Activated CD4-positive, alpha-beta T cell treated with anti-CD3 and anti-CD28 coated beads, Interleukin-2, amount 50 U/mL, for 48 hours (primary cell): ENCODE measurements at regions not wholly inside any gene's neighbourhood (a gene's known extent, or its start where the extent isn't known, plus 50 kb on each side); places are given as distances from the start of the nearest gene placed in this dataset.
"Not testable (repeated sequence)": the region's sequence is repeated elsewhere in the genome, so short reads cannot be mapped to it uniquely, and the experiment has no call there.

Experiments used
- DNase-seq, 2 experiments: peaks; one replicate each; pipeline ENCODE4 v3.0.0-alpha.2; 2020

DNA sequence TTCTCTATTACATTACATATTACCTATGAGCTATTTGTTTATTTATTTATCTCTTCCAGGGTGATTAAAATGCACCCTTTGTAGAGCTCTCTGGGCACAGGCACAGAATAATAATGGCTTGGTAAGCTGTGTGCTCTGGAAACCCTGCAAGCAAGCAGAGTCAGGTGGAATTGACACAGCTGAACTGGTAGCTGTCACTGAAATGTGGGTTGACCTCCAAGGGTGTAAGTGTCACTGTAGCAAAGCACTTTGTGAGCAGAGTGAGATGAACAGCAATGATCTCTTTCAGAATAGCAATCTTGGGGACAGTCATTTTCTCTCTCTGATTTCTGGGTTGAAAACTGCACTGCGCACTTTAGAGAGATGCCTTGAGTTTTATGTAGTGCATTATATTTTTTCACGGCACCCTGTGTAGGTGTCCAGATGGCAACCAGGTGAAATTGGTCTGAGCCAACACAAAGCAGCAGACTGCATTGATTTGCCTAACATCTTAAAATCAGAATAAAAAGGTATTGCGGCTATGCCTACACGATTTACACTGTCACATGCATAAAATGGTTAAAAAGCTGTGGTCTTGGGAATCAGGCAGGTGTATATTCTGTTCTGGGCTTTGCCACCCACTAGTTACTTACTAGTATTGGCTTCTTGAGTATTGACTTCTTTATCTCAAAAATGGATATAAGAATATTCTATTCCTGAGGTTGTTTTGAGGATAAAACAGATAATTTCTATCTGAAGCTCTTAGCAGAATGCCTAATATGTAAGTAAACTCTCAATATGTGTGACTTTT, 450.3 kb downstream of the RAPGEF2 start:
- DNase-seq = no peak

DNA sequence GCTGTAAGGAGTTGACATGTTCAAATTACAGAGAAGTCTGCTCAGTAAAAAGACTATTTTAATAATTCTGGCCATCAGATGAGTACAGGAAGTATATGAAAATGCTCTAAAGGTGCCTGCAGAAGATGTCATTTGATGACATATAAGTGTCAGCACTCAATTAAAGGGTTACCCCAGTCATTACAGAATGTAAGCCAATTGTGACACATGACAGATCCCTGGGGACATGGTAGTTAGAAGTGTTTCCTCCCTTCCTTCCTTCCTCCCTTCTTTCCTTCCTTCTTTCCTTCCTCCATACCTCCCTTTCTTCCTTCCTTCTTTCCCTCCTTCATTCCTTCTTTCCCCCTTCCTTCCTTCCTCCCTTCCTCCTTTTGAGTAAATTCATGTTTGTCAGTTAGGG, 453.0 kb downstream of the RAPGEF2 start:
- no peak for DNase-seq

- no peak for DNase-seq
Observed at GRCh38 chr4:159562366-159562765, 459.5 kb downstream of the RAPGEF2 start.

- no peak for DNase-seq
Observed at GRCh38 chr4:159563257-159563656, 460.4 kb downstream of the RAPGEF2 start.

GRCh38 chr4:159564615-159565014, 461.7 kb downstream of the RAPGEF2 start:
- DNase-seq = no peak

DNA sequence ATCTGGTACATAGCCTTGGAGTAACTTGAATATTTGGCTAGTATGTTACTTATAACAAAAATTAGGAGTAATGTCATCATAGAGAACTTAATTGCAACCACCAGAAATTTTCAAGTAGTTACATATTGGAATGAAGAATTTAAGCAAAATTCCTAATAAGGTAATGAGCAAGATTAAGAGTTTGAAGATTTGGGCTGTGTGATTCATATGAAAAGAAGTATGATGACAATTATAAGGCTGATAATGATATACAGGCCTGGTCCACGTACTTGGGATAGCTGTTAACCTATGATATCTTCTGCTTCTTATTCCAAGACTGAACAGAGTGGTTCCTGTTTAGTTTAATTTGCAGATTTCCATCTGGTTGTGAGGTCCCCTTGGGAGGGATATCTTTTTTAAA, 463.9 kb downstream of the RAPGEF2 start:
- DNase-seq = no peak

DNA sequence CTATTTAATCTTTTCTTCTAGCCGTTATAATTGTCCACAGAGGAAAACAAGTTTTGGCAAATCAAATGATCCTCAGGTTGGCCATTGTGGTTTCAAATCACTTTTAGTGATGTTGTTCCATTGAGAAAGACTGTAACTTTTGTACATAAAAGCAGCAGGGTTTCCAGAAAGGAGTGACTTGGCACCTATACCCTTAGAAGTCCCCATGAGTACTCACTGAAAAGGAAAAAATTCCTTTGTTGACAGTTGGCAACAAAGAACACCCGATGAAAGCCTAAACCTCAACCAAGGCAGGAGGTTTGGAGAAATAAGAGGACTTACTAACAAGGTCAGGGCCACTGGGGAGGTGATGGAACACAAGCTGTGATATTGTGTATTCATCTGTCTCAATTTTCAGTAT, 474.4 kb downstream of the RAPGEF2 start:
- DNase-seq = no peak

DNA sequence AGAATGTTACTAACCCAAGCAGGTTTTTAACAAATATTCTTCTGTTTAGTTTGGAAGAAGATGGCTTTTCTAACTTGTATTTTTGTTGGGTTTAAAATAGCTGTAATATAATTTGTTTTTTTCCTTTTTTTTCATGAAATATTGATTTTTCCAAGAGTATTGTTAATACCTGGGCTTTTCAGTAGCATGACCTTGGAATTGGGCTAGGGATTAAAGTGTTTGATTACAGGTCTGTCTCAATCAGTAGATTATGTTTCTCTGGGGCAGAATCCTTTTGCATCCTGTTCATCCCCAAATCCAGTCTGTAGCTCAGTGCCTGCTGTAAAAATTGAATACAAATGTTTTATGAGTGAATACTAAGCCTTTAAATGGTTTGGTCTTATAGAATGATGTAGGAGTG, 479.8 kb downstream of the RAPGEF2 start:
- no peak for DNase-seq

- DNase-seq = no peak
Observed at GRCh38 chr4:159592898-159593556, 490.1 kb downstream of the RAPGEF2 start.

DNA sequence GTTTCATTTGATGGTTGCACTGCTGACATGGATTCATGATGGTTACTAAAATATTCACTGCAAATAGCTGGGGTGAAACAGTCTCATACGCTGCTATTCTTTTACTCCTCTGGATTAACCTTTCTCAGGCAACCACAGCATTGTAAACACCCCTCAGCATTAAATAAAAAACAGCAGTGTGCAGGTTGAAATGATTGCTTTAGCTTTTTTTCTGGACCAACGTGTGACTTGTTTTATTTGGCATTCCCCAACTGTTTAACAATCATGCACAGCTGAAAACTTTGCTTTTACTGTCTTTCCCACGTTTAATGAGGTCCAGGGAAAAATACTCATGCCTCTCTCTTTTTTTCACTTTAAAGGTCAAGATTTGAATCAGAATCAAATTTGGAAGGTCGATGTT, 490.8 kb downstream of the RAPGEF2 start:
- no peak for DNase-seq

GRCh38 chr4:159594576-159594975, 491.7 kb downstream of the RAPGEF2 start:
- DNase-seq = no peak

- not testable (repeated sequence) for DNase-seq
Observed at GRCh38 chr4:159595101-159595500, 492.2 kb downstream of the RAPGEF2 start.

GRCh38 chr4:159598602-159599001, 495.7 kb downstream of the RAPGEF2 start:
- DNase-seq = no peak

DNA sequence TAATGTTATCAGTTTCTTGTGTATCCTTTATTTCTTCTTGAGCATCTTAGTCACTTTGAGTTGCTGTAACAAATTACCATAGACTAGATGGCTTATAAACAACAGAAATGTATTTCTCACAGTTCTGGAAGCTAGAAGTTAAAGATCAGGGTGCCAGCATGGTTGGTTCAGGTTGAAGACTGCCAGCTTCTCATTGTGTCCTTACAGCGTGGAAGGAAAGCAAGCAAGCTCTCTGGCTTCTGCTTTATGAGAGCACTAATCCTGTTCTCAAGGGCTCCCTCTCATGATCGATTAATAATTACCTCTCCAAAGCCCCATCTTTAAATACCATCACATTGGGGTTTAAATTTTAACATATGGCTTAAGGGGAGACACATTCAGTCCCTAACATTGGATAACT, 497.2 kb downstream of the RAPGEF2 start:
- DNase-seq = no peak

DNA sequence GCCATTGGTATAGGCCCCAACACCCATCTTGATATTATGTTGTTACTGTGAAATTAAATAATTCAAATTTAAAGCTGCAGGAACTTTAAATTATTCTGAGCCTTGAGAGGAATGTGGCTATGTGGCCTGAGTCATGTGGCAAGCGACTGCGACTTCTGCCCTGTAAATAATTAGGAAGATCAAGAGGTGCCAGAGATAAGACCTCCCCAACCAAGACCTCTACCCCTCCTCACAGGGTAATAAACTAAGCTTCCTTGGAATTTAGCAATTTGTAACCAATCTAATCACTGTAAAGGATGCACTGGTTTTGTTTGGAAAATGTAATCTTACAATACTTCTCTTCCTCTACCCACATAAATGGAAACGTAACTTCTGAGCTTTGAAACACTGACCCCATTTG, 501.9 kb downstream of the RAPGEF2 start:
- DNase-seq = no peak

DNA sequence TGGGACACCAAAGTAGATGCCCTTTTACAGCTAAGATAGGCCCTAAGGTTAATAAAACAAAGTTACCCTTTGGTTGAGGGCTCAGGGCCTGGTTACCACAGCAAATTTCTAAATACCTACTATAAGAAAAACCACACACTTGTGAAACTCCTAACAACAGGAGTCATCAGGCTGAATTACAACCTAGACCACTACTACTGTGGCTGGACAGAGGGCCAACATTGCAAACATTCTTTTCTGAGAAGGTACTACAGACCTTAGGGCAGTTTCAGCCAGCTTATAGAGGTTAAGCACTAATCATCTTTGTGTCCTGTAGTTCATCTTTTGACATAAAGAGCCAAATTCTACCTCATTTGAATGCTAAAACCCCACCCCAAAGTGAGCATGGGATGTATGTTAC, 504.0 kb downstream of the RAPGEF2 start:
- no peak for DNase-seq

DNA sequence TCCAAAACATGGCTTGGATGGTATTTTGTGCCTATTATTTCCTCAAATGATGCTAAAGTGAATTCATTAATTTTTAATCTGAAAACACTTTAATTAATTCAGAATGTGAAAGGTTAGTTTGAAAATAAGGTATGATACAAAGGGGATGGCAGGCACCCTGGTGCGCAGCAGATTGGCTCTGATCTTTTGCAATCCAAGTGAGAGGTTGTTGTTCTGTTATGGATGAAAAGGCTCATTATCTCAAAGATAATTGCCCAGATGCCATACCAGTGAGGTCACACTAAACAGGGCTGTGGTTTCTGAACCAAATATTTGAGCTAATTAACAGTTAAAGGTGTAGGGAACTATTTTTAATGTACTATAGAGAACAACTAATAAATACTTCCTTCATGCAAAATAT, 504.9 kb downstream of the RAPGEF2 start:
- DNase-seq = no peak

DNA sequence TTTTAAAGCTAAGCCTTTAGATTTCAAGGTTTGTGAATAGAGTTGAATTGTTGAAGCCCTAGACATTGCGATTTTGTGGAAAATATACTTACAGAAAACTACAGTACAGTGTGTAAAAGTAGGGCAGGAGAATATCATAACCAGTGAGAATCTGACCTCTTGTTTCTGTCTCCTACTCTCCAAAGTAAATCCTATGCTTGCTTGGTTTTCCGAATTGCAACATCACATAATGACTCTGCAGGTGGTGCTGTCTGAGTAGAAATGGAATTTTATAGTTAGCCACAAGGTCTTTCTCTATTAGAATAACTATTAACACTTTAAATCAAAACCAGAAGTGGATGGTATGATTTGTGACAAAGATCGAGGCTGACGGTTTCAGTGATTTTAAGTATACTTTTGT, 505.6 kb downstream of the RAPGEF2 start:
- DNase-seq = no peak

DNA sequence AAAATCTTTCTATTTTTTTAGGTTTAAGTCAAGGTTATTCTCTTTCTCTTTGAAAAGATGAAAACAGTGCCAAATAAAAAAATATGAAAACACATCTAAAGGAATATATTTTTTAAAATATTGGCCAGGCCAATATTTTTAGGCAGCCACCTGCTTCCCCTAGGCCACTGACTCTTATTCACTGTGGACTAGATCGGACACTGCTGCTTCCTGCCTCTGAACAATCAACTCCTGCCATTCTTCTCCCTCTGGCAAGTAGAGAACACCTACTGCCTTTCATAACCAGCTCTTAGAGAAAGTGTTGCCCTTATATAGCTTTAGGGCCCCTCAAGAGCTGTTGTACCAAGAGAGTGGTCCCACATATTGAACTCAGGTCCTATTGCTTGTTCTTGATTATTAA, 529.2 kb downstream of the RAPGEF2 start:
- DNase-seq = no peak

DNA sequence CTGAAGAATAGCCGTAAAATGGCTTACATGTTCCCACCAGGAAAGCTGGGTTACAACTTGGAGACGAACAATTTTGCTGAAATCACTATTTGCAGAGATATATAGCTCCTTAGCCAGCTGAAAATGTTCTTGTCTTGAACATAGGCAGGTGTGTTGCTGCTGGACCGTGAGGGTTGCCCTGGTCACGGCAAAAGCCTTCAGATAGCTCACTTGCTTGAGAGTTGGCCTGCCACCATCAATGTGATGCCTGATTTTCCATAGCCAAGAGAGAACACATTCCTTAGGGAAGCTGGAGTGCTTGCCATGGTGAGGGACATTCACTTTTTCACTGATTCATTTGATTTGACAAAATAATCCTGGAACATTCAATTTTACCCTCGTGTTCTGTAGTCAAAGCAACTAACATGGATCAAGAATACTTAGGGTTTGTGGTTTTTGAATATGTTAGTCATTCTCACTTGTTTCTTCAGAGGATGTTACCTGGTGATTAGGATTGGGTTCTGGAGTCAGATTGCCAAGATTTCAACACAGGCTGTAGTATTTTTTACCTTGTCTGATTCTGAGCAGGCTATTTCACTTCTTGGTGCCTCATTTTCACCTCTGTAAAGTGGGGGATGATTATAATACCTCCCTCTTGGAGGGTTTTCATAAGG, 536.9 kb downstream of the RAPGEF2 start:
- no peak for DNase-seq

DNA sequence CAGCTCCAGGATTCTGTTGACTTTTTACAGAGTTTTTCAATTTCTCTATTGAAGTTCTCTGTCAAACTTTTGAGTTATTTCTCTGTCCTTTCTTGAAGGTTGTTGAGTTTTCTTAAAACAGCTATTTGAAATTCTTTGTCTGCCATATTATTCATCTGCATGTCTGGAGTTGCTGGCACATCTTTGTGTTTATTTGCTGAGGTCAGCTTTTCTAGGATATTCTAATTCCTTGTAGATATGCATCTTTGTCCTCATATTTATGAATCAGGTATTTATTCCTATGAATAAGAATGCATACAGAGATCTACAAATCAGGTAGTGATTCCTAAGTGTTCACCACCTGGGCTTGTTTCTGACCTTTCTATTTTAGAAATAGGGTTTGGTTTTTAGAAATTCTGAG, 546.4 kb downstream of the RAPGEF2 start:
- no peak for DNase-seq

GRCh38 chr4:159652871-159653270, 550.0 kb downstream of the RAPGEF2 start:
- DNase-seq = no peak

DNA sequence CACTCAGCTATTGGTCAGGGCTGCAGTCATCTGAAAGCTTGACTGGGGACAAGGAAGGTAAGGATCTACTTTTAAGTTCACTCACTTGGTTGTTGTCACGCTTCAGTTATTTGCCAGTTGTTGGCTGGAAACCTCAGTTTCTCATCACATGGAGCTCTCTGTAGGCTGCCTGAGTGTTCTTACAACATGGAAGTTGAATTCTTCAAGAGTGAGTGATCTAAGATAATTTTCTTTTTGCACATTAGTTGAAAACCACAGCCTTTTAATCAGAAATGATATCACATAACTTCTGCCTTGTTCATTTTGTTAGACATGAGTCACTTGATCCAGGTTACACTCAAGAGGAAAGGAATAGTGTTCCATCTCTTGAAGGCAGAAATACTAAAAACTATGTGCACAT, 552.7 kb downstream of the RAPGEF2 start:
- DNase-seq = no peak

- no peak for DNase-seq
Observed at GRCh38 chr4:159669094-159669493, 566.2 kb downstream of the RAPGEF2 start.
